ENCODE measurements at regions not wholly inside any gene's neighbourhood (a gene's known extent, or its start where the extent isn't known, plus 50 kb on each side); places are given as distances from the start of the nearest gene placed in this dataset.
"Not testable (repeated sequence)": the region's sequence is repeated elsewhere in the genome, so short reads cannot be mapped to it uniquely, and the experiment has no call there.

DNA sequence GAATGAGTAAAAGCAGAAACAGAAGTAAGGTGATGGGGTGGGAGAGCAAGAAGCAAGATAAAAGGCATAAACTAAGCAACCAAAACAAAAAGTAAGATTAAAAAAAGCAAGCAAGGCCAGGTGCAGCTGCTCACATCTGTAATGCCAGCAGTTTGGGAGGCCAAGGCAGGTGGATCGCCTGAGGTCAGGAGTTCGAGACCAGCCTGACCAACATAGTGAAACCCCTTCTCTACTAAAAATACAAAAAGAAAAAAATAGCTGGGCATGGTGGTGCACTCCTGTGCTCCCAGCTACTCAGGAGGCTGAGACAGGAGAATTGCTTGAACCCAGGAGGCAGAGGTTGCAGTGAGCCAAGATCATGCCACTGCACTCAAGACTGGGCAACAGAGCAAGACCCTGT is 90.6 kb downstream of the PPIAL4G start:
- TF ChIP-seq, protein P1, sequence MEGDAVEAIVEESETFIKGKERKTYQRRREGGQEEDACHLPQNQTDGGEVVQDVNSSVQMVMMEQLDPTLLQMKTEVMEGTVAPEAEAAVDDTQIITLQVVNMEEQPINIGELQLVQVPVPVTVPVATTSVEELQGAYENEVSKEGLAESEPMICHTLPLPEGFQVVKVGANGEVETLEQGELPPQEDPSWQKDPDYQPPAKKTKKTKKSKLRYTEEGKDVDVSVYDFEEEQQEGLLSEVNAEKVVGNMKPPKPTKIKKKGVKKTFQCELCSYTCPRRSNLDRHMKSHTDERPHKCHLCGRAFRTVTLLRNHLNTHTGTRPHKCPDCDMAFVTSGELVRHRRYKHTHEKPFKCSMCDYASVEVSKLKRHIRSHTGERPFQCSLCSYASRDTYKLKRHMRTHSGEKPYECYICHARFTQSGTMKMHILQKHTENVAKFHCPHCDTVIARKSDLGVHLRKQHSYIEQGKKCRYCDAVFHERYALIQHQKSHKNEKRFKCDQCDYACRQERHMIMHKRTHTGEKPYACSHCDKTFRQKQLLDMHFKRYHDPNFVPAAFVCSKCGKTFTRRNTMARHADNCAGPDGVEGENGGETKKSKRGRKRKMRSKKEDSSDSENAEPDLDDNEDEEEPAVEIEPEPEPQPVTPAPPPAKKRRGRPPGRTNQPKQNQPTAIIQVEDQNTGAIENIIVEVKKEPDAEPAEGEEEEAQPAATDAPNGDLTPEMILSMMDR (conservative IDR thresholded peaks at IDR 0.05) = not testable (repeated sequence)
- not testable (repeated sequence) for TF ChIP-seq ZFX (IDR thresholded peaks at IDR 0.05)

All from C4-2B (cell line).